ENCODE measurements at regions not wholly inside any gene's neighbourhood (a gene's known extent, or its start where the extent isn't known, plus 50 kb on each side); places are given as distances from the start of the nearest gene placed in this dataset.

GRCh38 chr15:62706317-62706716 lies 336.2 kb upstream of the TPM1 start:
- TF ChIP-seq CTCF (IDR thresholded peaks at IDR 0.05; ENCODE audit: low read depth, low read length), result peak; percentile 14
- in situ Hi-C loops (cut with HindIII; ENCODE audit: low sequenced_read_pairs), result no loop called here
- no peak overlapping the region for H3K4me3 ChIP-seq (ENCODE audit: low read depth, low read length)
- DNase-seq (ENCODE audit: low read depth, low spot score), result no peak

GRCh38 chr15:62708470-62708869 lies 334.1 kb upstream of the TPM1 start:
- in situ Hi-C loops (cut with HindIII; ENCODE audit: low sequenced_read_pairs), result no loop called here
- TF ChIP-seq CTCF (IDR thresholded peaks at IDR 0.05; ENCODE audit: low read depth, low read length), result no peak
- no peak for DNase-seq (ENCODE audit: low read depth, low spot score)
- no peak overlapping the region for H3K4me3 ChIP-seq (ENCODE audit: low read depth, low read length)

- DNase-seq (ENCODE audit: low read depth, low spot score), result no peak
- no peak overlapping the region for H3K4me3 ChIP-seq (ENCODE audit: low read depth, low read length)
- no peak for TF ChIP-seq CTCF (IDR thresholded peaks at IDR 0.05; ENCODE audit: low read depth, low read length)
- in situ Hi-C loops (cut with HindIII; ENCODE audit: low sequenced_read_pairs), result no loop called here
These were observed 333.3 kb upstream of the TPM1 start for GRCh38 chr15:62709261-62709660.

- no peak overlapping the region for H3K4me3 ChIP-seq (ENCODE audit: low read depth, low read length)
- DNase-seq (ENCODE audit: low read depth, low spot score), result peak; percentile 51
- TF ChIP-seq CTCF (IDR thresholded peaks at IDR 0.05; ENCODE audit: low read depth, low read length), result no peak
- in situ Hi-C loops (cut with HindIII; ENCODE audit: low sequenced_read_pairs), result no loop called here
These were observed 330.7 kb upstream of the TPM1 start for GRCh38 chr15:62711691-62712454.

- no peak for TF ChIP-seq CTCF (IDR thresholded peaks at IDR 0.05; ENCODE audit: low read depth, low read length)
- no peak overlapping the region for H3K4me3 ChIP-seq (ENCODE audit: low read depth, low read length)
- in situ Hi-C loops (cut with HindIII; ENCODE audit: low sequenced_read_pairs), result no loop called here
- no peak for DNase-seq (ENCODE audit: low read depth, low spot score)
These were observed 330.1 kb upstream of the TPM1 start for GRCh38 chr15:62712455-62712839.

GRCh38 chr15:62715946-62716345 lies 326.6 kb upstream of the TPM1 start:
- H3K4me3 ChIP-seq (ENCODE audit: low read depth, low read length), result no peak overlapping the region
- TF ChIP-seq CTCF (IDR thresholded peaks at IDR 0.05; ENCODE audit: low read depth, low read length), result no peak
- no peak for DNase-seq (ENCODE audit: low read depth, low spot score)
- in situ Hi-C loops (cut with HindIII; ENCODE audit: low sequenced_read_pairs), result no loop called here

All from astrocyte of the spinal cord (primary cell).